RWPE2 (cell line): ENCODE measurements at regions not wholly inside any gene's neighbourhood (a gene's known extent, or its start where the extent isn't known, plus 50 kb on each side); places are given as distances from the start of the nearest gene placed in this dataset.
A peak's percentile ranks its signal among the peaks of the same experiment; 100 is the strongest.

Experiments used
- ATAC-seq: fragments of 200-7000 bp; cut with Tn5 transposase; 3 replicates; pipeline ENCODE4 v1.9.1; 2021; ENCODE audit warnings: low read depth
- DNase-seq: peaks from one replicate; pipeline ENCODE4 v3.0.0-alpha.2; 2020; ENCODE audit warnings: low spot score
- H3K27ac ChIP-seq: fragments of 450-650 bp; 2 replicates; pipeline ENCODE4 v1.5.1; 2017; ENCODE audit warnings: mild to moderate bottlenecking; ENCODE audit not compliant: poor library complexity, severe bottlenecking
- H3K27me3 ChIP-seq: fragments of 250-450 bp; sonication (Bioruptor Pico); 2 replicates; pipeline ENCODE4 v1.5.1; 2021; ENCODE audit warnings: mild to moderate bottlenecking, moderate library complexity; ENCODE audit not compliant: insufficient read depth, poor library complexity, severe bottlenecking
- H3K36me3 ChIP-seq: fragments of 250-450 bp; sonication (Bioruptor Pico); 2 replicates; pipeline ENCODE4 v1.5.1; 2020; ENCODE audit warnings: low read depth, mild to moderate bottlenecking, moderate library complexity
- H3K4me1 ChIP-seq: fragments of 250-450 bp; sonication (Bioruptor Pico); 2 replicates; pipeline ENCODE4 v1.5.1; 2021; ENCODE audit warnings: mild to moderate bottlenecking, moderate library complexity; ENCODE audit not compliant: insufficient read depth, poor library complexity, severe bottlenecking
- H3K4me3 ChIP-seq: fragments of 250-450 bp; sonication (Bioruptor Pico); 2 replicates; pipeline ENCODE4 v1.5.1; 2021; ENCODE audit warnings: mild to moderate bottlenecking, moderate library complexity; ENCODE audit not compliant: severe bottlenecking
- H3K9me3 ChIP-seq: fragments of 250-450 bp; sonication (Bioruptor Pico); 2 replicates; pipeline ENCODE4 v1.5.1; 2021; ENCODE audit warnings: mild to moderate bottlenecking, moderate library complexity; ENCODE audit not compliant: severe bottlenecking
- CTCF ChIP-seq: fragments of 450-650 bp; IDR thresholded peaks from one replicate; pipeline ENCODE4 v1.5.1; 2017; ENCODE audit warnings: mild to moderate bottlenecking, moderate library complexity; ENCODE audit not compliant: poor library complexity, severe bottlenecking

- ATAC-seq (no peak), DNase-seq (no peak)
- no peaks in the 10 kb centered on the region for H3K36me3 ChIP-seq
- no peak overlapping the region for H3K4me3 ChIP-seq
- no peaks in the 10 kb centered on the region for H3K27me3 ChIP-seq
- H3K4me1 ChIP-seq = peaks cover 34% of the 10 kb centered on the region
- no peak for TF ChIP-seq CTCF
- H3K9me3 ChIP-seq = no peaks in the 10 kb centered on the region
- no peak overlapping the region for H3K27ac ChIP-seq
These were observed 83.9 kb upstream of the CIBAR2 start for GRCh38 chr16:85195900-85196772.

- ATAC-seq (no peak), DNase-seq (no peak)
- Histone ChIP-seq H3K36me3 (no peaks in the 10 kb centered on the region), H3K4me3 (no peak overlapping the region), H3K27ac (no peak overlapping the region), H3K4me1 (peaks cover 32% of the 10 kb centered on the region), H3K9me3 (no peaks in the 10 kb centered on the region), H3K27me3 (no peaks in the 10 kb centered on the region)
- no peak for TF ChIP-seq CTCF
These were observed 84.7 kb upstream of the CIBAR2 start for GRCh38 chr16:85196976-85197375.

- no peak for TF ChIP-seq CTCF
- ATAC-seq (no peak), DNase-seq (no peak)
- Histone ChIP-seq H3K27ac (peak overlapping the region; percentile 32), H3K4me3 (no peak overlapping the region), H3K9me3 (no peaks in the 10 kb centered on the region), H3K4me1 (peaks cover 28% of the 10 kb centered on the region), H3K27me3 (no peaks in the 10 kb centered on the region), H3K36me3 (no peaks in the 10 kb centered on the region)
These were observed 85.6 kb upstream of the CIBAR2 start for GRCh38 chr16:85197611-85198566.

- no peaks in the 10 kb centered on the region for H3K27me3 ChIP-seq
These were observed 86.9 kb upstream of the CIBAR2 start for GRCh38 chr16:85199069-85199725.

More at GRCh38 chr16:85199069-85199725, 86.9 kb upstream of the CIBAR2 start:
- Histone ChIP-seq H3K27ac (peak overlapping the region; percentile 32), H3K9me3 (no peaks in the 10 kb centered on the region), H3K4me1 (peaks cover 31% of the 10 kb centered on the region), H3K36me3 (no peaks in the 10 kb centered on the region), H3K4me3 (no peak overlapping the region)
- ATAC-seq = peak; percentile 33; the same call in 2 of the 3 replicates
- DNase-seq = no peak
- TF ChIP-seq CTCF = no peak
